ENCODE measurements at regions not wholly inside any gene's neighbourhood (a gene's known extent, or its start where the extent isn't known, plus 50 kb on each side); places are given as distances from the start of the nearest gene placed in this dataset.

DNA sequence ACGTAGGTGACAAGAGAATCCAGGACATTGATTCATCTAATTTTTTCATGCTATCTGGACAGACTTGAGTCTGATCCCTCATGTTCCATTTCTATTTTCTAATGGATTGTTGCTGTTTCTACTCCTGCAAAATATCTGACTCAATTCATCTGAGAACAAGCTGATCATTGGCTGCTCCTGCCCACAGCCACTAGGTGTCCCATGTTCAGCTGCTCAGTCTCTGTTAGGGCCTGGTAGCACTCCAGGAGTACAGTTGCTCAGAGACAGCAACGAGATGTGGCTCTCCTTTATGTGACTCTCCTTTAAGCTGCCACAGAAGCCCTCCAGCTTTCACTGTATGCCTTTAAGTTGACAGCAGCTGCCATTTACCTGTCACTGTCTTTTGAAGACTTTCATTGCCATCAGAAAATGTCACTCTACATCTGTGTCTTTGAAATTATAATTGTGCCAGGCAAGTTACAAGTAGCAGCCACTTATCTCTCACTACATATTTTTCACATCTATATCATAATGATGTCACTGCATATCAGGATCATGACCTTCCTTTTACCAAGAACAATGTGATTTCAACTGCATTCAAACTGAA lies 1944.2 kb upstream of the NUDT12 start:
- DNase-seq (ENCODE audit: extremely low read depth, low read depth), result no peak
- TF ChIP-seq, protein P1, sequence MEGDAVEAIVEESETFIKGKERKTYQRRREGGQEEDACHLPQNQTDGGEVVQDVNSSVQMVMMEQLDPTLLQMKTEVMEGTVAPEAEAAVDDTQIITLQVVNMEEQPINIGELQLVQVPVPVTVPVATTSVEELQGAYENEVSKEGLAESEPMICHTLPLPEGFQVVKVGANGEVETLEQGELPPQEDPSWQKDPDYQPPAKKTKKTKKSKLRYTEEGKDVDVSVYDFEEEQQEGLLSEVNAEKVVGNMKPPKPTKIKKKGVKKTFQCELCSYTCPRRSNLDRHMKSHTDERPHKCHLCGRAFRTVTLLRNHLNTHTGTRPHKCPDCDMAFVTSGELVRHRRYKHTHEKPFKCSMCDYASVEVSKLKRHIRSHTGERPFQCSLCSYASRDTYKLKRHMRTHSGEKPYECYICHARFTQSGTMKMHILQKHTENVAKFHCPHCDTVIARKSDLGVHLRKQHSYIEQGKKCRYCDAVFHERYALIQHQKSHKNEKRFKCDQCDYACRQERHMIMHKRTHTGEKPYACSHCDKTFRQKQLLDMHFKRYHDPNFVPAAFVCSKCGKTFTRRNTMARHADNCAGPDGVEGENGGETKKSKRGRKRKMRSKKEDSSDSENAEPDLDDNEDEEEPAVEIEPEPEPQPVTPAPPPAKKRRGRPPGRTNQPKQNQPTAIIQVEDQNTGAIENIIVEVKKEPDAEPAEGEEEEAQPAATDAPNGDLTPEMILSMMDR (IDR thresholded peaks at IDR 0.05; ENCODE audit: low read depth, low read length, missing control alignments), result no peak
- H3K4me3 ChIP-seq (replicated peaks; ENCODE audit: low read depth, low read length), result no peak overlapping the region

DNA sequence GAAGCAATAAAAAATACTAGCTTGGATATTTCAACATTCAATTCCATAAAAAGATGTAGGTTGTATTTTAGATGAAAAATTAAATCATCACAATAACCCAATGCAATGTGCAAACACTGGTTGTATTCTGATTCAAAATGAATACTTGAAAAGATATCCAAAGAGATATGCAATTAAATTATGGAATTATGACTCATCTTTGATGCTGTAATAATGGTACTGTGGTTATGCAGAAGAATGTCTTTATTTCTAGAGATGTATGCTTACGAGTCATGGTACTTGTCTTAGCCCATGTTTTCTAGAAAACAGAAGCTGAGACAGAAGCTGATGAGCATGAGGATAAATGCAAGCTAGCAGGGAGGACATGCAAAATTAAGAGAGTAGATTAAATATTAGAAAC lies 1941.4 kb upstream of the NUDT12 start:
- H3K4me3 ChIP-seq (replicated peaks; ENCODE audit: low read depth, low read length), result no peak overlapping the region
- TF ChIP-seq, protein P1 (IDR thresholded peaks at IDR 0.05; ENCODE audit: low read depth, low read length, missing control alignments), result no peak
- no peak for DNase-seq (ENCODE audit: extremely low read depth, low read depth)

GRCh38 chr5:105501315-105501714 lies 1938.7 kb upstream of the NUDT12 start:
- no peak overlapping the region for H3K4me3 ChIP-seq (replicated peaks; ENCODE audit: low read depth, low read length)
- DNase-seq (ENCODE audit: extremely low read depth, low read depth), result no peak
- TF ChIP-seq, protein P1 (IDR thresholded peaks at IDR 0.05; ENCODE audit: low read depth, low read length, missing control alignments), result no peak

GRCh38 chr5:105475401-105475800 lies 1912.8 kb upstream of the NUDT12 start:
- no peak for DNase-seq (ENCODE audit: extremely low read depth, low read depth)
- H3K4me3 ChIP-seq (replicated peaks; ENCODE audit: low read depth, low read length), result no peak overlapping the region
- TF ChIP-seq, protein P1 (IDR thresholded peaks at IDR 0.05; ENCODE audit: low read depth, low read length, missing control alignments), result no peak

GRCh38 chr5:105462377-105462776 lies 1899.8 kb upstream of the NUDT12 start:
- H3K4me3 ChIP-seq (replicated peaks; ENCODE audit: low read depth, low read length), result no peak overlapping the region
- DNase-seq (ENCODE audit: extremely low read depth, low read depth), result no peak
- TF ChIP-seq, protein P1 (IDR thresholded peaks at IDR 0.05; ENCODE audit: low read depth, low read length, missing control alignments), result no peak

- H3K4me3 ChIP-seq (replicated peaks; ENCODE audit: low read depth, low read length), result no peak overlapping the region
- TF ChIP-seq, protein P1 (IDR thresholded peaks at IDR 0.05; ENCODE audit: low read depth, low read length, missing control alignments), result no peak
- DNase-seq (ENCODE audit: extremely low read depth, low read depth), result no peak
Observed at GRCh38 chr5:105460721-105461120, 1898.1 kb upstream of the NUDT12 start.

- no peak overlapping the region for H3K4me3 ChIP-seq (replicated peaks; ENCODE audit: low read depth, low read length)
- TF ChIP-seq, protein P1 (IDR thresholded peaks at IDR 0.05; ENCODE audit: low read depth, low read length, missing control alignments), result no peak
- DNase-seq (ENCODE audit: extremely low read depth, low read depth), result no peak
Observed at GRCh38 chr5:105453216-105453807, 1890.7 kb upstream of the NUDT12 start.

Measured in HFF-Myc (cell line).